ENCODE measurements at regions not wholly inside any gene's neighbourhood (a gene's known extent, or its start where the extent isn't known, plus 50 kb on each side); places are given as distances from the start of the nearest gene placed in this dataset.

DNA sequence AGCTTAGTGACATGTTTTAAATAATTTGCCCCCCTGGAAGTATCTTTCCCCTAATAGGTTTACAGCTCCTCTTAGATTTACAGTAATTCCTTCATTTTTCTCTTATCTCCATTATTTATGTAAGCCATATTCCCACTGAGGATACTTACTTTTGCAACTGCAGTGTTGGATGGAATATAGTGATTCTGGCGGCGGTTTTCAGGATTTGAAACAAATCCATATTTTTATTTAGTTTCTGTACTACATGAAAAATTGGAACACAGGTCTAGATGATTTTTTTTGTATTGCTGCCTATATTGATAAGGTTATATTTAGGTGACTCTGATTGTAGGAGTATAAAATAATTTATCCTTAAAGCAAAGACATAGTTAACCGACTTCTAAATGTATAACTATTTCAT is 391.6 kb upstream of the SUCLG2 start:
- TF ChIP-seq YY1 (IDR thresholded peaks at IDR 0.05; ENCODE audit: low read depth, low read length) (no peak), SIX5 (IDR thresholded peaks at IDR 0.05; ENCODE audit: low read depth, low read length) (no peak), POLR2A (IDR thresholded peaks at IDR 0.05; ENCODE audit: control extremely low read depth in 1 of 2, low read depth in 2 of 2, low read length in 2 of 2) (no peak), BACH1 (IDR thresholded peaks at IDR 0.05; ENCODE audit: low read length) (no peak), PHF8 (conservative IDR thresholded peaks at IDR 0.05; ENCODE audit: low read depth, low read length) (no peak), RFX5 (IDR thresholded peaks at IDR 0.05; ENCODE audit: borderline replicate concordance, low read depth, low read length) (no peak), RAD21 (IDR thresholded peaks at IDR 0.05 in 1 of 2, conservative IDR thresholded peaks at IDR 0.05 in 1 of 2; ENCODE audit: low read depth in 2 of 2, low read length in 2 of 2) (no peak), CEBPB (IDR thresholded peaks at IDR 0.05; ENCODE audit: low read depth, low read length) (no peak)
- TF ChIP-seq, protein P1, sequence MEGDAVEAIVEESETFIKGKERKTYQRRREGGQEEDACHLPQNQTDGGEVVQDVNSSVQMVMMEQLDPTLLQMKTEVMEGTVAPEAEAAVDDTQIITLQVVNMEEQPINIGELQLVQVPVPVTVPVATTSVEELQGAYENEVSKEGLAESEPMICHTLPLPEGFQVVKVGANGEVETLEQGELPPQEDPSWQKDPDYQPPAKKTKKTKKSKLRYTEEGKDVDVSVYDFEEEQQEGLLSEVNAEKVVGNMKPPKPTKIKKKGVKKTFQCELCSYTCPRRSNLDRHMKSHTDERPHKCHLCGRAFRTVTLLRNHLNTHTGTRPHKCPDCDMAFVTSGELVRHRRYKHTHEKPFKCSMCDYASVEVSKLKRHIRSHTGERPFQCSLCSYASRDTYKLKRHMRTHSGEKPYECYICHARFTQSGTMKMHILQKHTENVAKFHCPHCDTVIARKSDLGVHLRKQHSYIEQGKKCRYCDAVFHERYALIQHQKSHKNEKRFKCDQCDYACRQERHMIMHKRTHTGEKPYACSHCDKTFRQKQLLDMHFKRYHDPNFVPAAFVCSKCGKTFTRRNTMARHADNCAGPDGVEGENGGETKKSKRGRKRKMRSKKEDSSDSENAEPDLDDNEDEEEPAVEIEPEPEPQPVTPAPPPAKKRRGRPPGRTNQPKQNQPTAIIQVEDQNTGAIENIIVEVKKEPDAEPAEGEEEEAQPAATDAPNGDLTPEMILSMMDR (IDR thresholded peaks at IDR 0.05; ENCODE audit: control extremely low read depth in 1 of 3, insufficient read depth in 1 of 3, low read depth in 1 of 3, low read length in 3 of 3), result no peak
- TF ChIP-seq, protein P2, sequence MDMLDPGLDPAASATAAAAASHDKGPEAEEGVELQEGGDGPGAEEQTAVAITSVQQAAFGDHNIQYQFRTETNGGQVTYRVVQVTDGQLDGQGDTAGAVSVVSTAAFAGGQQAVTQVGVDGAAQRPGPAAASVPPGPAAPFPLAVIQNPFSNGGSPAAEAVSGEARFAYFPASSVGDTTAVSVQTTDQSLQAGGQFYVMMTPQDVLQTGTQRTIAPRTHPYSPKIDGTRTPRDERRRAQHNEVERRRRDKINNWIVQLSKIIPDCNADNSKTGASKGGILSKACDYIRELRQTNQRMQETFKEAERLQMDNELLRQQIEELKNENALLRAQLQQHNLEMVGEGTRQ (IDR thresholded peaks at IDR 0.05; ENCODE audit: low read length), result no peak
